Tibial nerve (tissue), 4 donors: ENCODE measurements at regions not wholly inside any gene's neighbourhood (a gene's known extent, or its start where the extent isn't known, plus 50 kb on each side); places are given as distances from the start of the nearest gene placed in this dataset.

Experiments used
- EP300 ChIP-seq, 2 donors: sonication (generic); formaldehyde crosslinking; IDR thresholded peaks; one replicate each; pipeline ENCODE4 v1.6.1; 2017; ENCODE audit warnings: antibody characterized with exemption in 2 of 2, mild to moderate bottlenecking in 1 of 2
- POLR2A ChIP-seq, 2 donors: fragments of 450-650 bp; IDR thresholded peaks; one replicate each; pipeline ENCODE4 v1.6.1; 2017; ENCODE audit warnings: antibody characterized with exemption in 2 of 2, mild to moderate bottlenecking in 2 of 2, moderate library complexity in 2 of 2
- TF ChIP-seq, protein P1 (sequence below), 5 experiments: fragments of 200-600 bp in 3 of 5; fragments of 450-650 bp in 2 of 5; sonication (generic) in 3 of 5; IDR thresholded peaks; one replicate each; pipeline ENCODE4 v1.5.1; 2016 to 2019; ENCODE audit warnings: antibody characterized with exemption in 5 of 5, mild to moderate bottlenecking in 3 of 5, moderate library complexity in 2 of 5

DNA sequence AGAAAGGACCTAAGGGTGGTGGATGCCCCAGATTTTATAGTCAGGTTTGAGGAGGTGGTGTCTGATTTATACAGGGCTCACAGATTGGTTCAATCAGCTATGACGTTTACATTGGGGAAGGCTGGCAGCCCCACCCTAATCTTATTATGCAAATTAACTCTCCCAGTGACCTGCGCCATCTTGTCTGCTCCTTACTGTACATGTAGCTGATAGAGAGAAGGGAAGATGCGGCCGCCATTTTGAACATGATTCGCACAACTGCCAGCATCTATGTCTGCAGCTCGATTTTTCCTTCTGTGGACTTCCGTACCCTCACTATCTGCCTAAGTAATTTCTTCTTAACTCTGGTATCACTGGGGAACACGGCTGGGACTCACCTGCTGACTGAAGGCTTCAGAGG is 619.0 kb upstream of the DPP6 start:
- TF ChIP-seq, protein P1, sequence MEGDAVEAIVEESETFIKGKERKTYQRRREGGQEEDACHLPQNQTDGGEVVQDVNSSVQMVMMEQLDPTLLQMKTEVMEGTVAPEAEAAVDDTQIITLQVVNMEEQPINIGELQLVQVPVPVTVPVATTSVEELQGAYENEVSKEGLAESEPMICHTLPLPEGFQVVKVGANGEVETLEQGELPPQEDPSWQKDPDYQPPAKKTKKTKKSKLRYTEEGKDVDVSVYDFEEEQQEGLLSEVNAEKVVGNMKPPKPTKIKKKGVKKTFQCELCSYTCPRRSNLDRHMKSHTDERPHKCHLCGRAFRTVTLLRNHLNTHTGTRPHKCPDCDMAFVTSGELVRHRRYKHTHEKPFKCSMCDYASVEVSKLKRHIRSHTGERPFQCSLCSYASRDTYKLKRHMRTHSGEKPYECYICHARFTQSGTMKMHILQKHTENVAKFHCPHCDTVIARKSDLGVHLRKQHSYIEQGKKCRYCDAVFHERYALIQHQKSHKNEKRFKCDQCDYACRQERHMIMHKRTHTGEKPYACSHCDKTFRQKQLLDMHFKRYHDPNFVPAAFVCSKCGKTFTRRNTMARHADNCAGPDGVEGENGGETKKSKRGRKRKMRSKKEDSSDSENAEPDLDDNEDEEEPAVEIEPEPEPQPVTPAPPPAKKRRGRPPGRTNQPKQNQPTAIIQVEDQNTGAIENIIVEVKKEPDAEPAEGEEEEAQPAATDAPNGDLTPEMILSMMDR (IDR thresholded peaks at IDR 0.05) = no peak
- no peak for TF ChIP-seq POLR2A (IDR thresholded peaks at IDR 0.05)
- no peak for TF ChIP-seq EP300 (IDR thresholded peaks at IDR 0.05)
